ENCODE measurements at regions not wholly inside any gene's neighbourhood (a gene's known extent, or its start where the extent isn't known, plus 50 kb on each side); places are given as distances from the start of the nearest gene placed in this dataset.

DNA sequence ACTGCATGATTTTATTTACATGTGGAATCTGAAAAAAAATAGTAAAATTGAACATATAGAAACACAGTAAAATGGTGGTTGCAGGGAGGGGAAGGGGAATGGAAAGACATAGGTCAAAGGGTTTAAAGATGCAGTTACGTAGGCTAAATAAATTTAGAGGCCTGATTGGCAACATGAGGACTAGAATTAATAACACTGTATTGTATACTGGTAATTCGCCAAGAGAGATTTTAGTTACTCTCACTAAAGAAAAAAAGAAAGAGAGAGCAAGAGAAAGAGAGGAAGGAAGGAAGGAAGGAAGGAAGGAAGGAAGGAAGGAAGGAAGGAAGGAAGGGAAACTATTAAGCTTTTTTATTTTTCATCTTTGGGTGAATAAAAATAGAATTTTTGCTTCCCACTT, 488.1 kb downstream of the PCDH10 start:
- TF ChIP-seq CTCF (IDR thresholded peaks at IDR 0.05) (no peak), POLR2A (IDR thresholded peaks at IDR 0.05) (no peak), POLR2AphosphoS5 (IDR thresholded peaks at IDR 0.05; ENCODE audit: insufficient read depth in 1 of 2, low read depth in 1 of 2) (no peak)
